Stimulated activated CD4-positive, alpha-beta T cell treated with anti-CD3 and anti-CD28 coated beads, Interleukin-1b, Interleukin-23, amount 100 ng/mL, for 1 hour (primary cell): ENCODE measurements at regions not wholly inside any gene's neighbourhood (a gene's known extent, or its start where the extent isn't known, plus 50 kb on each side); places are given as distances from the start of the nearest gene placed in this dataset.

Source experiments
- DNase-seq, 2 donors: peaks; one replicate each; pipeline ENCODE4 v3.0.0-alpha.2; 2020; ENCODE audit warnings: low read depth in 2 of 2

GRCh38 chr3:117938974-117939373, 1095.7 kb downstream of the IGSF11 start:
- no peak for DNase-seq

- no peak for DNase-seq
Observed at GRCh38 chr3:117939425-117940027, 1095.1 kb downstream of the IGSF11 start.

DNA sequence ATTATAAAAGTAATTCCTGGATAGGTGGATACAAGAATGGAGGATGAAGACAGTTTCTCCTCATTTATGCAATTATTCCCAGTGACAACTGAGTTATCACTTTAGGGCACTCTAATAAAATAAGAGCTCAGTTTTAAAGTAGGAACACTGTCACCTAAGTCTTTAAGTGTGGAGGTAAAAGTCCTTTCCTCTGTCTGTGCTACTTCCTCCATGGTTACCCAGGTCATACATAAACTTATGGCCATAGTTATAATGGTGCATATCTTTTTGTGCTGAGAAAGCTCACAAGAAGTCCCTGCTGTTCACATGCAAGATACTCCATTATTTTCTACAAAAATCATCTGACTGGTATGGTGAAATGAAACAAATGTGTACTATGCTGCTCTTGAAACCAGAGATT, 1093.6 kb downstream of the IGSF11 start:
- DNase-seq: no peak

DNA sequence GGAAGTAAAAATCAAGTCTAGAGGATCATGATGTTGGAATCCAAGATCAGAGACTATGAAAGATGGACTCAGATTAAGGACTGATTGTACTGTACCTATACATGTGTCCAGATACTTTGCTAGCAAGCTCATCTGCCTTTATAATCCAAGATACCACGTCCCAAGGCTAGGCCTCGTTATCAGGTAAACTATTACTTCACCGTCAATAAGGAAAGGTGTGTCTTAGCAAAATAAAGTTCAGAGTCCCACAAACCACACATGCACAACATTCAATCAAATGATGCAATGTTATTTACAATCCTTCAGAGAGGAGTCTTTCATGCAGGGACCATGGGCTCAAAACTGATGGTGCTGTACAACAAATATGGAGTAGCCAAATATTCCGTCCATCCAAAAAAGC, 1092.9 kb downstream of the IGSF11 start:
- no peak for DNase-seq

DNA sequence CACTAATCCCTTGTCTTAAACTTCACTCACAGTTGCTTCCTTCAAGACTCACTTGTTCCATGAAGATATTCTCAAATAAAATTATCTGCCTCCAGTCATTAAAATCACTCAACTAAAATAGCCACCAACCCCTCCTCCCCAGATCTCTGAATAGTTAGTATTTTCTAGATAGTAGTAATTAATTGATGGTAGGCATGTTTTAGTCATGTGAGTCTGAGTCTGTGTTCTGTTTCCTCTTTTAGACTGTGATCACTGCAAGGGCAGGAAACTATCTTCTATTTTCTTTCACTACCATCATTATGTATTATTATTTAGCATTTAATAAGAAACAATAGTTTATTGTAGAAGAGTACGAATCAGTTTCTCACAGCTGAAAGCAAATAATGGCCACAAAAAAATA, 1080.5 kb downstream of the IGSF11 start:
- DNase-seq: no peak

- DNase-seq: no peak
Observed at GRCh38 chr3:117955196-117955595, 1079.5 kb downstream of the IGSF11 start.

GRCh38 chr3:117958027-117958426, 1076.6 kb downstream of the IGSF11 start:
- DNase-seq: no peak

DNA sequence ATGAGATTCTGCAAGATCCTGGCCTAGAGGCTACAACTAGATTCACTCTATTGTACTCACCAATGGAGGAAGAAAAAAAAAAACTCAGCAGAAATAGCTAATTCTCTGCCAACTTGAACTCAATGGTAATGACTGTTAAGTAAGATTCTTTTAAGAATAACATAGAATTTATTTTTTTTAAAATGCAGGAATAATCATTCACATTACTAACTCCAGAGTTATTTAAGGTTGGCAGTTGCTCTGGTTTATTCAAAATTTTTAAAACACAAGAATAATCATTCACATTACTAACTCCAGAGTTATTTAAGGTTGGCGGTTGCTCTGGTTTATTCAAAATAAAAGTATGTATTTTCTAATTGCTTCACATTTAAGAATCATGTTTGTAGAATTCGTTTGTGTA, 1071.9 kb downstream of the IGSF11 start:
- no peak for DNase-seq

DNA sequence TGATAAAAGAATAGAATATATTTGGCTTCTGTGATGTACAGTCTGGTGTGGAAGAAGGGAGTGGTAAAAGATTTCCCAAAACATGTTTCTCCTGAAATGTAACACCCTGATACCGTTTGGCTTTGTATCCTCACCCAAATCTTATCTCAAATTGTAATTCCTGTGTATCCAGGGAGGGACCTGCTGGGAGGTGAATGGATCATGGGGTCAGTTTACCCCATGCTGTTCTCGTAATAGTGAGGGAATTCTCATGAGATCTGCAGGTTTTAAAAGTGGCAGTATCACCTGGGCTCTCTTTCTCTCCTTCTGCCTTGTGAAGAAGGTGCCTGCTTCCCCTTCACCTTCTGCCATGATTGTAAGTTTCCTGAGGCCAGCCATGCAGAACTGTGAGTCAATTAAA, 1070.8 kb downstream of the IGSF11 start:
- no peak for DNase-seq

- DNase-seq: no peak
Observed at GRCh38 chr3:117964814-117965213, 1069.8 kb downstream of the IGSF11 start.

- DNase-seq: no peak
Observed at GRCh38 chr3:117977504-117978228, 1057.0 kb downstream of the IGSF11 start.

GRCh38 chr3:117979466-117979865, 1055.2 kb downstream of the IGSF11 start:
- no peak for DNase-seq

- no peak for DNase-seq
Observed at GRCh38 chr3:117987256-117987655, 1047.4 kb downstream of the IGSF11 start.

DNA sequence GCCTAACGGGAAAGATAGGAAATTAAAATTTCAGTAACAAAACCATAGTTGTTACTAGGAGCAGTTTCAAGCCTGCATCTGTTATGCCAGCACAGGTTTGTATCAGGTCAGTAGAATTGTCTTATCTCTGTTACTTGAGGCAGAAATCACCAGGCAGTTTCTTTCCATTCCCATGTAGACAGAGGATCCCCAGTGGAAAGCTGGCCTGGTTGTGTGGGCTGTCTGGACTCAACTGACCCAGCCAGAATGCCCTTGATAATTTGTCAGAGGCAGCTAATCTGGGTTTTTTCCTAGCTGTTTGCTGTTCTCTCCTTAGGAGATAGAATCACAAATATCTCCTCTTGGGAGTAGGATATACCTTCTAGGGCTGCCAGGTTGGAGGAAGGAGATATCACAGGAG, 1044.7 kb downstream of the IGSF11 start:
- DNase-seq: no peak

DNA sequence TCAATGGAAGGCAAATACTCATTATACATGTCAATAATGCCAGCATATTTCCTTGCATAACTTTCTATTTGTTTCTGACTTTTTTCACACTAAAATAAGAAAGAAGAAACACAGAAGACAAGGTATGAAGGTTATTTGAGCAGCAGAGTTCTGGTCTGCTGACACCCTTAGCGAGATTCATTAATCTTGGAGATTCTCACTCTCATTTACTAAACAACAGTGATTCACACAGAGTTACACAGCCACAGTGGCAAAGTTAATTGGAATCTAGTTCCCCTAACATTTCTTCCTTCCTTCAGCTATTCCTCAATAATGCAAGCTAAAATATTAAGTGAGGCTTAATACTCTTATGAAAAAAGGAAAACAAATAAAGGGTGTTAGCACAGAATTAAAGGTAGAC, 1044.0 kb downstream of the IGSF11 start:
- no peak for DNase-seq

DNA sequence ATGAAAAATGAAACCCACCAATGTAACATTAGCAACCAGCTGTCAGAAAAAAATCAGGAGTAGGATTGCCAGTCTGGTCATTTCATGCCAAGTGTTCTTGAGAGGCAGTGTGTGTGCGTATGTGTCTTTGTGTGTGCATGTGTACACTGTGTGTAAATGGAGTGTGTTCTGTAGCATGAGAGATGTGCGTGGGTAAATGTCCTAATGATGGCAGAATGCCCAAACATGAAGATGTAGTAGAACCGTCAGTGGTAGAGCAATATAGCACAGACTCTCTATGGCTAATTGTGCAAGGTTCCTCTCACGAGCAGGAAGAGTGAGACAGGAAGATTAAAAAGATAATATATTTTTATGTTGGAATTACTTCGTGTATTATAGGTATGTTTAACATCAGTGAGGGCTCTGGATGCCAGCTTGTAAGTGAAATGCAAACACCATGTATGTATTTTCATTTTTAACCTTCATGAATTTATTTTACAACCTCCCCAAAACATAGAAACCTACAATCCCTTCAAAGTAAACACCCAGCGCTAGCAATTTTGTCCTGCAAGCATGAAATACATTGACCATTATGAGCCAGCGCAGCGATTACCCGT, 1038.7 kb downstream of the IGSF11 start:
- no peak for DNase-seq

DNA sequence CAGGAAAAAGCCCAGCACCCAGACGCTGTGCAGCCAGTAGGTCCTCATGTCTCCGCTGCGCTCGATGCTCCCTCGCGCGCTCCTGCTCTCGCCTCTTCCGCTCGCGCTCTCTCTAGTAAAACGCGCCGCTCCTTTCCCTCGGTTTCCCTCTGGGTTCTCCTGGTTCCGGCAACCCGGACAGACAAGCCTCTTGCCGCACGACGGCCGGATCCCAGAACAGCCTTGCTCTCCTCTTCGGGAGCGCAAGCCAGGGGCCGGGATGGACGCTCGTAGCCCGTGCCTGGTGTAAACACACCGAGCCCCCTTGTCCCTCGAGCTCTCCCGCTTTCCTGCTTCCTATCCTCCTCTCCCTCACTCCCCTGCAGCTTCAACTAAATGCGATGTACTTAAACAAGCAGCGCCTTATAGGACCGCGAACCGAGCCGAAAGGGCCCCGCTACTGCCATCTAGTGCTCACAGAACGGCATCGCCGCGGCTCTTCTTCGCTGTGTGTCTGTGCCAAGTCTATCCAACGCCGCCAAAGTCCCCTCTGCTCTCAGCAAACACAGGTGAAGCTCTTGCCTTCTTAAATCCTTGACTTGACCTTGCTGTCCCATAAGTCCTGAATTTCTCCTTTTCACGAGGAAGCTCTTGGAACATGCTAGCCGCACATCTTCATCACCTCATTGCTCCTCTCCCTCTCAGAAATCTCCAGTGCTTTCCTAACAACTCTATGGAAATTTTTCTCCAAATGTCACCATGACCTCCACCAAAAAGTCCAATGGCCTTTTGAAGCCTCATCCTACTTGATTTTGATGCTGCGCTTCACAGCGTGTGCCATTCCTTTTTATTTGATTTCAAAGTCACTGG, 1037.2 kb downstream of the IGSF11 start:
- DNase-seq: peak in 1 of 2 donors; percentile 7

GRCh38 chr3:117998071-117998470, 1036.6 kb downstream of the IGSF11 start:
- DNase-seq: no peak

DNA sequence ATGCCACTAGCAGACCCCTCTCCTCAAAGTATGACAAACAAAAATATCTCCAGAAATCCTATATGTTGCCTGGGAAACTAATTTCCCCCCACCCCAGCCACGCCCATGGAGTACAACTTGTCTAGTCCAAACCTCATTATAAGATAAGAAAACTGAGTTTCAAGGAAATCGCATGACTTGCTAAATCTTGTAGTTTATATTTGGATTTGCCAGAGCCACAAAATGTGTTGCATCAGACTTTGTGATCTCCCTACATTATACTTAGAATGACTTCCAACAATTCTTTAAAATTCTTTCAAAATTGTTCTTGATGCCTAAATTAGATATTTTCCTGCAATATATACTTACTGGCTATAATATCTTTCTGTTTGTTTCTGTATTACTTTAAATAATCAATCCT, 1034.4 kb downstream of the IGSF11 start:
- no peak for DNase-seq

- DNase-seq: no peak
Observed at GRCh38 chr3:118001380-118001779, 1033.3 kb downstream of the IGSF11 start.

DNA sequence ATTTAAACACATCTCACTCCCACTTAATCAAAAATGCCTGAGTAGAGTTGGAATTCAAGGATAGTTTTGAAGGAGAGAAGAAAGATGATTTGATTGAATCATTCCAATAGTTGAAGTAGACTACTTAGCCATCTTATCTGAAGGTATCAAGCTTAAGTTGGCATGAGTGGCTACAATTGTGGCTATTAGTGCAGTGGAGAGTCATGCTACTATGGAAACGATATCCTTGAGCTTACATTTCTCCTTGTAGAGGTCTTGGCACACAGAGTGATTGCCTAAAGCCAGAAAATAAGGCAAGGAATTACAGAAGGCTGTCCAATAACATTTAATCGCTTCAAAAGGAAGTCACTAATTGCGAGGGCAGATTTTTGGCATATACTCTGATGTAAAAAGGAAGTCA, 1022.7 kb downstream of the IGSF11 start:
- no peak for DNase-seq

DNA sequence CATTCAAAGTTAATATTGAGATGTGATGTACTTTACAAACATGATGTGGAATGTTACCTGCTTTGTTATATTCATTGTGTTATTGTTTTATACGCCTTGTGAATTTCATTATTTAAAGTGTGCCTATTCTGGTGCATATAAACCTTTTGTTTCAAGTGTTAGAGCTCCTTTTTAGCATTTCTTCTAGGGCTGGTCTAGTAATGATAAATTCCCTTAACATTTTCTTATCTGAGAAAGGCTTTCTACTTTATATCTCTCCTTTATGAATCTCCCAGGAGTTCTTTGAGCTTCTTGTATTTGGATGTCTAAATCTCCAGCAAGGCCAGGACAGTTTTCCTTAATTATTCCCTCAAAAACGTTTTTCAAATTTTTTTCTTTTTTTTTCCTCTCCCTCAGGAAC, 1005.6 kb downstream of the IGSF11 start:
- no peak for DNase-seq
